GM23338 (cell line): ENCODE measurements at regions not wholly inside any gene's neighbourhood (a gene's known extent, or its start where the extent isn't known, plus 50 kb on each side); places are given as distances from the start of the nearest gene placed in this dataset.

Experiments used
- ATAC-seq: fragments of 200-7000 bp; cut with Tn5 transposase; 3 replicates; pipeline ENCODE4 v1.9.1; 2020
- DNase-seq: peaks from one replicate; pipeline ENCODE4 v3.0.0-alpha.2; 2015; ENCODE audit warnings: low spot score
- H2AFZ ChIP-seq: fragments of 200-600 bp; sonication (generic); 2 replicates; pipeline ENCODE4 v1.8.0; 2016; ENCODE audit warnings: antibody characterized with exemption, mild to moderate bottlenecking, moderate library complexity
- H3F3A ChIP-seq: fragments of 200-600 bp; sonication (generic); replicated peaks from 2 replicates; pipeline ENCODE4 v1.8.0; 2017; ENCODE audit warnings: antibody characterized with exemption, mixed run types, low read depth
- H3K27ac ChIP-seq: fragments of 200-600 bp; sonication (generic); 2 replicates; pipeline ENCODE4 v1.6.1; 2016; ENCODE audit warnings: low read depth
- H3K27me3 ChIP-seq: fragments of 200-600 bp; sonication (generic); 2 replicates; pipeline ENCODE4 v1.8.0; 2016; ENCODE audit warnings: mild to moderate bottlenecking, mixed run types, moderate library complexity; ENCODE audit not compliant: insufficient read depth
- H3K36me3 ChIP-seq: fragments of 200-600 bp; sonication (generic); 2 replicates; pipeline ENCODE4 v1.8.0; 2016; ENCODE audit warnings: mild to moderate bottlenecking; ENCODE audit not compliant: insufficient read depth
- H3K4me1 ChIP-seq: fragments of 200-600 bp; sonication (generic); 2 replicates; pipeline ENCODE4 v1.8.0; 2016; ENCODE audit warnings: mild to moderate bottlenecking, moderate library complexity; ENCODE audit not compliant: insufficient read depth
- H3K4me2 ChIP-seq: fragments of 200-600 bp; sonication (generic); 2 replicates; pipeline ENCODE4 v1.7.1; 2017; ENCODE audit warnings: mixed run types
- H3K4me3 ChIP-seq: fragments of 200-600 bp; sonication (generic); 2 replicates; pipeline ENCODE4 v1.6.1; 2016; ENCODE audit warnings: mixed run types
- H3K79me2 ChIP-seq: fragments of 200-600 bp; sonication (generic); replicated peaks from 2 replicates; pipeline ENCODE4 v1.8.0; 2017; ENCODE audit warnings: mild to moderate bottlenecking; ENCODE audit not compliant: insufficient read depth
- H3K9me2 ChIP-seq: fragments of 200-600 bp; sonication (generic); 2 replicates; pipeline ENCODE4 v1.8.0; 2017; ENCODE audit not compliant: insufficient read depth
- H4K20me1 ChIP-seq: fragments of 200-600 bp; sonication (generic); replicated peaks from 2 replicates; pipeline ENCODE4 v1.8.0; 2017; ENCODE audit warnings: mild to moderate bottlenecking; ENCODE audit not compliant: insufficient read depth
- H3K27ac Mint-ChIP-seq: 2 replicates; pipeline ENCODE4 v1.8.0; 2020; ENCODE audit warnings: inconsistent platforms, mild to moderate bottlenecking, moderate library complexity, mixed read lengths
- H3K27me3 Mint-ChIP-seq: 3 replicates; pipeline ENCODE4 v1.8.0; 2022; ENCODE audit warnings: low read depth, mild to moderate bottlenecking, moderate library complexity, mixed read lengths, inconsistent platforms; ENCODE audit not compliant: insufficient read depth, poor library complexity
- H3K36me3 Mint-ChIP-seq: 3 replicates; pipeline ENCODE4 v1.8.0; 2021; ENCODE audit warnings: low read depth, mild to moderate bottlenecking, inconsistent platforms, moderate library complexity, mixed read lengths
- H3K4me1 Mint-ChIP-seq: 3 replicates; pipeline ENCODE4 v1.8.0; 2020; ENCODE audit warnings: mild to moderate bottlenecking, inconsistent platforms, mixed read lengths
- H3K4me3 Mint-ChIP-seq: 3 replicates; pipeline ENCODE4 v1.8.0; 2021; ENCODE audit warnings: moderate library complexity, mild to moderate bottlenecking, inconsistent platforms, mixed read lengths
- H3K9me3 Mint-ChIP-seq: 3 replicates; pipeline ENCODE4 v1.8.0; 2020; ENCODE audit warnings: moderate library complexity, mild to moderate bottlenecking, inconsistent platforms, mixed read lengths
- CREB1 ChIP-seq: fragments of 250-450 bp; sonication (Bioruptor Pico); IDR thresholded peaks from 2 replicates; pipeline ENCODE4 v1.5.0; 2020; ENCODE audit warnings: low read depth, mild to moderate bottlenecking, moderate library complexity
- EZH2 ChIP-seq: fragments of 200-600 bp; sonication (generic); IDR thresholded peaks from one replicate; pipeline ENCODE4 v1.8.0; 2017; ENCODE audit warnings: antibody characterized with exemption, mild to moderate bottlenecking, low read depth; ENCODE audit not compliant: unreplicated experiment
- EZH2phosphoT487 ChIP-seq: fragments of 200-600 bp; sonication (generic); IDR thresholded peaks from one replicate; pipeline ENCODE4 v1.8.1; 2018; ENCODE audit warnings: antibody characterized with exemption; ENCODE audit not compliant: unreplicated experiment
- NANOG ChIP-seq: IDR thresholded peaks from 2 replicates; pipeline ENCODE4 v1.6.1; 2016; ENCODE audit warnings: antibody characterized with exemption, borderline replicate concordance
- POLR2AphosphoS5 ChIP-seq: IDR thresholded peaks from 2 replicates; pipeline ENCODE4 v1.6.1; 2016; ENCODE audit warnings: antibody characterized with exemption, low read depth
- STAT1 ChIP-seq: IDR thresholded peaks from one replicate; pipeline ENCODE4 v1.6.1; 2016; ENCODE audit warnings: antibody characterized with exemption; ENCODE audit not compliant: unreplicated experiment
- ZNF114 ChIP-seq: fragments of 250-450 bp; sonication (Bioruptor Pico); IDR thresholded peaks from 2 replicates; pipeline ENCODE4 v1.5.0; 2020; ENCODE audit warnings: mild to moderate bottlenecking, moderate library complexity
- ZNF331 ChIP-seq: fragments of 250-450 bp; sonication (Bioruptor Pico); IDR thresholded peaks from 2 replicates; pipeline ENCODE4 v1.5.0; 2020; ENCODE audit warnings: low read depth, mild to moderate bottlenecking, moderate library complexity
- TF ChIP-seq, protein P1 (sequence below): IDR thresholded peaks from one replicate; pipeline ENCODE4 v1.6.1; 2018; ENCODE audit warnings: antibody characterized with exemption; ENCODE audit not compliant: unreplicated experiment
- TF ChIP-seq, protein P2 (sequence below): IDR thresholded peaks from 2 replicates; pipeline ENCODE4 v1.6.1; 2016; ENCODE audit warnings: antibody characterized with exemption
- TF ChIP-seq, protein P3 (sequence below): fragments of 250-450 bp; sonication (Bioruptor Pico); IDR thresholded peaks from 2 replicates; pipeline ENCODE4 v1.5.0; 2020; ENCODE audit warnings: mild to moderate bottlenecking, moderate library complexity

DNA sequence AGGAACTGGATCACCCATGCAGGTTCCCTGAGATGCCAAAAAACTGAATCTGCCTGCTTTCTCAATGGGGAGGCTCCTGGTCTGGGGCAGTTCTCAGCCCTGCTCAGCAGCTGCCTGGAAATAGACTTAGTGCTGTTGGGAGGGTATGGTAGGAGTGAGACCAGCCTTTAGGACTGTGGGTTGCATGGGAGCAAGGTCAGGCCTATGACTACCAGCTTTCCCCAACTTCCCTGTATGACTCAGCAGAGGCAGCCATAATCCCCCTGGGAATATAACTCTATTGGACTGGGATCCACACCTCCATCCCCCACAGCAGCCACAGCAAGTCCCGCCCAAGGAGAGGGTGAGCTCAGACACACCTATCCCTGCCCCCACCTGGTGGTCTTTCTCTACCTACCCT lies 87.0 kb downstream of the CFAP44 start:
- Mint-ChIP-seq H3K4me1 (no peaks in the 10 kb centered on the region), H3K36me3 (no peaks in the 10 kb centered on the region), H3K27me3 (peaks cover 3% of the 10 kb centered on the region), H3K27ac (no peak overlapping the region), H3K4me3 (no peak overlapping the region), H3K9me3 (peaks cover 5% of the 10 kb centered on the region; the same call in 1 of the 3 replicates)
- no peaks in the 10 kb centered on the region for H3K79me2 ChIP-seq
- no peaks in the 10 kb centered on the region for H3K27me3 ChIP-seq
- no peak overlapping the region for H3K4me3 ChIP-seq
- no peak overlapping the region for H3K4me2 ChIP-seq
- DNase-seq (no peak), ATAC-seq (no peak)
- H3K9me2 ChIP-seq, result no peaks in the 10 kb centered on the region
- no peaks in the 10 kb centered on the region for H3K36me3 ChIP-seq
- no peak overlapping the region for H2AFZ ChIP-seq
- no peaks in the 10 kb centered on the region for H3K4me1 ChIP-seq
- TF ChIP-seq ZNF331 (no peak), STAT1 (no peak), CREB1 (no peak), POLR2AphosphoS5 (no peak), EZH2 (no peak), NANOG (no peak), EZH2phosphoT487 (no peak), ZNF114 (no peak)
- TF ChIP-seq, protein P1, sequence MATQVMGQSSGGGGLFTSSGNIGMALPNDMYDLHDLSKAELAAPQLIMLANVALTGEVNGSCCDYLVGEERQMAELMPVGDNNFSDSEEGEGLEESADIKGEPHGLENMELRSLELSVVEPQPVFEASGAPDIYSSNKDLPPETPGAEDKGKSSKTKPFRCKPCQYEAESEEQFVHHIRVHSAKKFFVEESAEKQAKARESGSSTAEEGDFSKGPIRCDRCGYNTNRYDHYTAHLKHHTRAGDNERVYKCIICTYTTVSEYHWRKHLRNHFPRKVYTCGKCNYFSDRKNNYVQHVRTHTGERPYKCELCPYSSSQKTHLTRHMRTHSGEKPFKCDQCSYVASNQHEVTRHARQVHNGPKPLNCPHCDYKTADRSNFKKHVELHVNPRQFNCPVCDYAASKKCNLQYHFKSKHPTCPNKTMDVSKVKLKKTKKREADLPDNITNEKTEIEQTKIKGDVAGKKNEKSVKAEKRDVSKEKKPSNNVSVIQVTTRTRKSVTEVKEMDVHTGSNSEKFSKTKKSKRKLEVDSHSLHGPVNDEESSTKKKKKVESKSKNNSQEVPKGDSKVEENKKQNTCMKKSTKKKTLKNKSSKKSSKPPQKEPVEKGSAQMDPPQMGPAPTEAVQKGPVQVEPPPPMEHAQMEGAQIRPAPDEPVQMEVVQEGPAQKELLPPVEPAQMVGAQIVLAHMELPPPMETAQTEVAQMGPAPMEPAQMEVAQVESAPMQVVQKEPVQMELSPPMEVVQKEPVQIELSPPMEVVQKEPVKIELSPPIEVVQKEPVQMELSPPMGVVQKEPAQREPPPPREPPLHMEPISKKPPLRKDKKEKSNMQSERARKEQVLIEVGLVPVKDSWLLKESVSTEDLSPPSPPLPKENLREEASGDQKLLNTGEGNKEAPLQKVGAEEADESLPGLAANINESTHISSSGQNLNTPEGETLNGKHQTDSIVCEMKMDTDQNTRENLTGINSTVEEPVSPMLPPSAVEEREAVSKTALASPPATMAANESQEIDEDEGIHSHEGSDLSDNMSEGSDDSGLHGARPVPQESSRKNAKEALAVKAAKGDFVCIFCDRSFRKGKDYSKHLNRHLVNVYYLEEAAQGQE, result no peak
- TF ChIP-seq, protein P2, sequence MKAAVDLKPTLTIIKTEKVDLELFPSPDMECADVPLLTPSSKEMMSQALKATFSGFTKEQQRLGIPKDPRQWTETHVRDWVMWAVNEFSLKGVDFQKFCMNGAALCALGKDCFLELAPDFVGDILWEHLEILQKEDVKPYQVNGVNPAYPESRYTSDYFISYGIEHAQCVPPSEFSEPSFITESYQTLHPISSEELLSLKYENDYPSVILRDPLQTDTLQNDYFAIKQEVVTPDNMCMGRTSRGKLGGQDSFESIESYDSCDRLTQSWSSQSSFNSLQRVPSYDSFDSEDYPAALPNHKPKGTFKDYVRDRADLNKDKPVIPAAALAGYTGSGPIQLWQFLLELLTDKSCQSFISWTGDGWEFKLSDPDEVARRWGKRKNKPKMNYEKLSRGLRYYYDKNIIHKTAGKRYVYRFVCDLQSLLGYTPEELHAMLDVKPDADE, result no peak
- TF ChIP-seq, protein P3, sequence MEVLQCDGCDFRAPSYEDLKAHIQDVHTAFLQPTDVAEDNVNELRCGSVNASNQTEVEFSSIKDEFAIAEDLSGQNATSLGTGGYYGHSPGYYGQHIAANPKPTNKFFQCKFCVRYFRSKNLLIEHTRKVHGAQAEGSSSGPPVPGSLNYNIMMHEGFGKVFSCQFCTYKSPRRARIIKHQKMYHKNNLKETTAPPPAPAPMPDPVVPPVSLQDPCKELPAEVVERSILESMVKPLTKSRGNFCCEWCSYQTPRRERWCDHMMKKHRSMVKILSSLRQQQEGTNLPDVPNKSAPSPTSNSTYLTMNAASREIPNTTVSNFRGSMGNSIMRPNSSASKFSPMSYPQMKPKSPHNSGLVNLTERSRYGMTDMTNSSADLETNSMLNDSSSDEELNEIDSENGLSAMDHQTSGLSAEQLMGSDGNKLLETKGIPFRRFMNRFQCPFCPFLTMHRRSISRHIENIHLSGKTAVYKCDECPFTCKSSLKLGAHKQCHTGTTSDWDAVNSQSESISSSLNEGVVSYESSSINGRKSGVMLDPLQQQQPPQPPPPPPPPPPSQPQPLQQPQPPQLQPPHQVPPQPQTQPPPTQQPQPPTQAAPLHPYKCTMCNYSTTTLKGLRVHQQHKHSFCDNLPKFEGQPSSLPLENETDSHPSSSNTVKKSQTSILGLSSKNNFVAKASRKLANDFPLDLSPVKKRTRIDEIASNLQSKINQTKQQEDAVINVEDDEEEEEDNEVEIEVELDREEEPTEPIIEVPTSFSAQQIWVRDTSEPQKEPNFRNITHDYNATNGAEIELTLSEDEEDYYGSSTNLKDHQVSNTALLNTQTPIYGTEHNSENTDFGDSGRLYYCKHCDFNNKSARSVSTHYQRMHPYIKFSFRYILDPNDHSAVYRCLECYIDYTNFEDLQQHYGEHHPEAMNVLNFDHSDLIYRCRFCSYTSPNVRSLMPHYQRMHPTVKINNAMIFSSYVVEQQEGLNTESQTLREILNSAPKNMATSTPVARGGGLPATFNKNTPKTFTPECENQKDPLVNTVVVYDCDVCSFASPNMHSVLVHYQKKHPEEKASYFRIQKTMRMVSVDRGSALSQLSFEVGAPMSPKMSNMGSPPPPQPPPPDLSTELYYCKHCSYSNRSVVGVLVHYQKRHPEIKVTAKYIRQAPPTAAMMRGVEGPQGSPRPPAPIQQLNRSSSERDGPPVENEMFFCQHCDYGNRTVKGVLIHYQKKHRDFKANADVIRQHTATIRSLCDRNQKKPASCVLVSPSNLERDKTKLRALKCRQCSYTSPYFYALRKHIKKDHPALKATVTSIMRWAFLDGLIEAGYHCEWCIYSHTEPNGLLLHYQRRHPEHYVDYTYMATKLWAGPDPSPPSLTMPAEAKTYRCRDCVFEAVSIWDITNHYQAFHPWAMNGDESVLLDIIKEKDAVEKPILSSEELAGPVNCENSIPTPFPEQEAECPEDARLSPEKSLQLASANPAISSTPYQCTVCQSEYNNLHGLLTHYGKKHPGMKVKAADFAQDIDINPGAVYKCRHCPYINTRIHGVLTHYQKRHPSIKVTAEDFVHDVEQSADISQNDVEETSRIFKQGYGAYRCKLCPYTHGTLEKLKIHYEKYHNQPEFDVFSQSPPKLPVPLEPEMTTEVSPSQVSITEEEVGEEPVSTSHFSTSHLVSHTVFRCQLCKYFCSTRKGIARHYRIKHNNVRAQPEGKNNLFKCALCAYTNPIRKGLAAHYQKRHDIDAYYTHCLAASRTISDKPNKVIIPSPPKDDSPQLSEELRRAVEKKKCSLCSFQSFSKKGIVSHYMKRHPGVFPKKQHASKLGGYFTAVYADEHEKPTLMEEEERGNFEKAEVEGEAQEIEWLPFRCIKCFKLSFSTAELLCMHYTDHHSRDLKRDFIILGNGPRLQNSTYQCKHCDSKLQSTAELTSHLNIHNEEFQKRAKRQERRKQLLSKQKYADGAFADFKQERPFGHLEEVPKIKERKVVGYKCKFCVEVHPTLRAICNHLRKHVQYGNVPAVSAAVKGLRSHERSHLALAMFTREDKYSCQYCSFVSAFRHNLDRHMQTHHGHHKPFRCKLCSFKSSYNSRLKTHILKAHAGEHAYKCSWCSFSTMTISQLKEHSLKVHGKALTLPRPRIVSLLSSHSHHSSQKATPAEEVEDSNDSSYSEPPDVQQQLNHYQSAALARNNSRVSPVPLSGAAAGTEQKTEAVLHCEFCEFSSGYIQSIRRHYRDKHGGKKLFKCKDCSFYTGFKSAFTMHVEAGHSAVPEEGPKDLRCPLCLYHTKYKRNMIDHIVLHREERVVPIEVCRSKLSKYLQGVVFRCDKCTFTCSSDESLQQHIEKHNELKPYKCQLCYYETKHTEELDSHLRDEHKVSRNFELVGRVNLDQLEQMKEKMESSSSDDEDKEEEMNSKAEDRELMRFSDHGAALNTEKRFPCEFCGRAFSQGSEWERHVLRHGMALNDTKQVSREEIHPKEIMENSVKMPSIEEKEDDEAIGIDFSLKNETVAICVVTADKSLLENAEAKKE (CRISPR knock-in tag), result no peak
- no peaks in the 10 kb centered on the region for H4K20me1 ChIP-seq
- no peaks in the 10 kb centered on the region for H3F3A ChIP-seq
- H3K27ac ChIP-seq, result no peak overlapping the region
